B cell (primary cell): ENCODE measurements at regions not wholly inside any gene's neighbourhood (a gene's known extent, or its start where the extent isn't known, plus 50 kb on each side); places are given as distances from the start of the nearest gene placed in this dataset.

Experiments
- ATAC-seq: fragments of 200-7000 bp; cut with Tn5 transposase; one replicate; pipeline ENCODE4 v1.10.0; 2021; ENCODE audit warnings: low read depth, mild to moderate bottlenecking, moderate number of reproducible peaks, moderate library complexity
- CTCF ChIA-PET: fragments of 350-600 bp; sonication (Branson Sonifier 250); formaldehyde crosslinking; loops from one replicate; lab custom pipeline; 2021; ENCODE audit warnings: antibody characterized with exemption, inconsistent platforms; lab: Charles Lee
- POLR2A ChIA-PET: fragments of 350-600 bp; sonication (Branson Sonifier 250); formaldehyde crosslinking; loops from one replicate; lab custom pipeline; 2021; ENCODE audit warnings: antibody characterized with exemption; lab: Charles Lee
- DNase-seq: peaks from one replicate; pipeline ENCODE4 v3.0.0; 2013
- H2AFZ ChIP-seq: 2 replicates; pipeline ENCODE4 v1.6.1; 2012; ENCODE audit warnings: mild to moderate bottlenecking, low read depth, low read length; ENCODE audit not compliant: insufficient read depth, poor library complexity, severe bottlenecking
- H3K27ac ChIP-seq, 2 donors: 1 replicate in 1 of 2; 2 replicates in 1 of 2; pipeline ENCODE4 v1.5.1; 2012 to 2013; ENCODE audit warnings: low read length in 2 of 2, mild to moderate bottlenecking in 2 of 2, moderate library complexity in 1 of 2
- H3K27me3 ChIP-seq, 4 experiments: fragments of 200-600 bp in 1 of 4; sonication (generic) in 1 of 4; replicated peaks in 1 of 4; 1 replicate in 2 of 4; 2 replicates in 2 of 4; pipeline versions ENCODE4 v1.6.1 to v1.7.0; 2013 to 2016; ENCODE audit warnings: low read length in 3 of 4, mild to moderate bottlenecking in 2 of 4, mixed read lengths in 1 of 4, moderate library complexity in 1 of 4; ENCODE audit not compliant: insufficient read depth in 4 of 4, control insufficient read depth in 3 of 4; ENCODE audit errors: control extremely low read depth in 1 of 4
- H3K36me3 ChIP-seq, 2 experiments: replicated peaks in 1 of 2; 1 replicate in 1 of 2; 2 replicates in 1 of 2; pipeline versions ENCODE4 v1.6.1 to v1.7.1; 2013; ENCODE audit warnings: low read length in 1 of 2; ENCODE audit not compliant: insufficient read depth in 2 of 2, control insufficient read depth in 1 of 2; ENCODE audit errors: control extremely low read depth in 1 of 2, extremely low read depth in 1 of 2
- H3K4me1 ChIP-seq, 2 donors: fragments of 200-600 bp in 1 of 2; sonication (generic) in 1 of 2; 1 replicate in 1 of 2; 2 replicates in 1 of 2; pipeline versions ENCODE4 v1.5.1 to v1.6.1; 2013 to 2017; ENCODE audit warnings: low read length in 2 of 2; ENCODE audit not compliant: control insufficient read depth in 2 of 2, insufficient read depth in 2 of 2
- H3K4me2 ChIP-seq: replicated peaks from 2 replicates; pipeline ENCODE3; 2012; ENCODE audit warnings: mild to moderate bottlenecking, low read depth, low read length; ENCODE audit not compliant: poor library complexity, severe bottlenecking
- H3K4me3 ChIP-seq, 5 experiments: fragments of 200-600 bp in 1 of 5; sonication (generic) in 1 of 5; 1 replicate in 3 of 5; 2 replicates in 2 of 5; pipeline versions ENCODE4 v1.5.1 to v1.7.0; 2011 to 2016; ENCODE audit warnings: low read length in 4 of 5, mild to moderate bottlenecking in 4 of 5, low read depth in 2 of 5, control low read depth in 1 of 5, moderate library complexity in 1 of 5; ENCODE audit not compliant: insufficient read depth in 1 of 5; ENCODE audit errors: control extremely low read depth in 1 of 5, extremely low read depth in 1 of 5
- H3K79me2 ChIP-seq: fragments of 200-600 bp; sonication (generic); one replicate; pipeline ENCODE4 v1.6.0; 2016; ENCODE audit warnings: low read length; ENCODE audit not compliant: control insufficient read depth, insufficient read depth
- H3K9ac ChIP-seq: fragments of 200-600 bp; sonication (generic); 2 replicates; pipeline ENCODE4 v1.6.1; 2017; ENCODE audit warnings: mild to moderate bottlenecking, low read length, moderate library complexity
- H3K9me3 ChIP-seq, 3 donors: one replicate each; pipeline versions ENCODE4 v1.6.1 to v1.7.1; 2013; ENCODE audit warnings: low read length in 2 of 3; ENCODE audit not compliant: control insufficient read depth in 2 of 3, insufficient read depth in 1 of 3; ENCODE audit errors: control extremely low read depth in 1 of 3
- H4K20me1 ChIP-seq: 2 replicates; pipeline ENCODE4 v1.6.0; 2012; ENCODE audit warnings: mild to moderate bottlenecking, low read length; ENCODE audit not compliant: insufficient read depth, control insufficient read depth, poor library complexity, severe bottlenecking
- H3K27ac Mint-ChIP-seq: one replicate; pipeline ENCODE4 v1.8.0; 2021; ENCODE audit warnings: mixed read lengths
- H3K27me3 Mint-ChIP-seq: one replicate; pipeline ENCODE4 v1.8.0; 2021; ENCODE audit warnings: mixed read lengths
- H3K4me1 Mint-ChIP-seq: one replicate; pipeline ENCODE4 v1.8.0; 2021; ENCODE audit warnings: mixed read lengths
- H3K4me3 Mint-ChIP-seq: one replicate; pipeline ENCODE4 v1.8.0; 2021; ENCODE audit warnings: mixed read lengths
- H3K9me3 Mint-ChIP-seq: one replicate; pipeline ENCODE4 v1.8.0; 2022; ENCODE audit warnings: mixed read lengths; ENCODE audit not compliant: insufficient read depth
- CTCF ChIP-seq: fragments of 200-600 bp; IDR thresholded peaks from one replicate; pipeline ENCODE4 v1.8.0; 2022; ENCODE audit warnings: antibody characterized with exemption, mild to moderate bottlenecking
- EZH2 ChIP-seq: IDR thresholded peaks from 2 replicates; pipeline ENCODE4 v1.6.1; 2012; ENCODE audit warnings: borderline replicate concordance, low read depth, mild to moderate bottlenecking, moderate library complexity, low read length; ENCODE audit not compliant: insufficient read depth, poor library complexity, severe bottlenecking
- WGBS: methylation state at CpG from one replicate; pipeline ENCODE4 v1.1.5; 2013; ENCODE audit warnings: missing lambda C conversion rate; ENCODE audit not compliant: insufficient coverage; 5-methylcytosine and 5-hydroxymethylcytosine counted together
- intact Hi-C: fragments of 100-400 bp; cut with micrococcal nuclease; formaldehyde crosslinking; loops from one replicate; pipeline ENCODE4 v1.10.0; 2022

- Histone ChIP-seq H2AFZ (no peak overlapping the region), H3K9ac (no peak overlapping the region), H3K4me1 (no peaks in the 10 kb centered on the region), H3K79me2 (no peaks in the 10 kb centered on the region), H3K27ac (no peak overlapping the region), H3K36me3 (no peaks in the 10 kb centered on the region), H3K27me3 (no peaks in the 10 kb centered on the region), H4K20me1 (no peaks in the 10 kb centered on the region), H3K4me3 (no peak overlapping the region), H3K4me2 (no peak overlapping the region), H3K9me3 (peaks cover 0 to 3% (median 0%) of the 10 kb centered on the region in 3 donors)
- Mint-ChIP-seq H3K9me3 (peaks cover 10% of the 10 kb centered on the region), H3K27ac (no peak overlapping the region), H3K27me3 (peaks cover 19% of the 10 kb centered on the region), H3K4me1 (no peaks in the 10 kb centered on the region), H3K4me3 (no peak overlapping the region)
- intact Hi-C loops, result no loop called here
- ChIA-PET CTCF (no interaction called here), POLR2A (no interaction called here)
- ATAC-seq, result no peak
- 90% methylated on average over 2 of the region's 2 CpGs for WGBS
- no peak for DNase-seq
- TF ChIP-seq EZH2 (no peak), CTCF (no peak)
Observed at GRCh38 chr6:44514085-44514484, 126.6 kb downstream of the CDC5L start.

- H3K27ac Mint-ChIP-seq, result no peak overlapping the region
Observed at GRCh38 chr6:44514576-44515193, 127.2 kb downstream of the CDC5L start.

More at GRCh38 chr6:44514576-44515193, 127.2 kb downstream of the CDC5L start:
- no peaks in the 10 kb centered on the region for H3K27me3 ChIP-seq
- H3K9me3 Mint-ChIP-seq, result peaks cover 10% of the 10 kb centered on the region
- no peak for ATAC-seq
- no peak overlapping the region for H3K9ac ChIP-seq
- H3K36me3 ChIP-seq, result no peaks in the 10 kb centered on the region
- H3K4me2 ChIP-seq, result no peak overlapping the region
- H3K4me1 ChIP-seq, result no peaks in the 10 kb centered on the region
- no peak overlapping the region for H2AFZ ChIP-seq
- H3K9me3 ChIP-seq, result peaks cover 0 to 3% (median 0%) of the 10 kb centered on the region in 3 donors
- WGBS, result 65% methylated on average over 3 of the region's 3 CpGs
- H3K27ac ChIP-seq, result no peak overlapping the region
- POLR2A ChIA-PET, result no interaction called here
- DNase-seq, result no peak
- H3K79me2 ChIP-seq, result no peaks in the 10 kb centered on the region
- no peaks in the 10 kb centered on the region for H3K4me1 Mint-ChIP-seq
- CTCF ChIA-PET, result no interaction called here
- intact Hi-C loops, result no loop called here
- no peaks in the 10 kb centered on the region for H4K20me1 ChIP-seq
- no peak overlapping the region for H3K4me3 ChIP-seq
- no peak for TF ChIP-seq EZH2
- TF ChIP-seq CTCF, result no peak
- peaks cover 17% of the 10 kb centered on the region for H3K27me3 Mint-ChIP-seq
- H3K4me3 Mint-ChIP-seq, result no peak overlapping the region
